ENCODE measurements at regions not wholly inside any gene's neighbourhood (a gene's known extent, or its start where the extent isn't known, plus 50 kb on each side); places are given as distances from the start of the nearest gene placed in this dataset.

- TF ChIP-seq SIN3A (IDR thresholded peaks at IDR 0.05; ENCODE audit: borderline replicate concordance, insufficient read depth, low read length), result no peak
- TF ChIP-seq FOXP2 (optimal IDR thresholded peaks at IDR 0.05; ENCODE audit: borderline replicate concordance, extremely low read depth, extremely low read length, insufficient read depth), result no peak
Measured at GRCh38 chr13:73549717-73550116, 490.9 kb downstream of the KLF5 start.

GRCh38 chr13:73548449-73548848, 489.6 kb downstream of the KLF5 start:
- TF ChIP-seq POLR2AphosphoS5 (IDR thresholded peaks at IDR 0.05; ENCODE audit: low read depth, low read length) (no peak), TAF1 (IDR thresholded peaks at IDR 0.05; ENCODE audit: borderline replicate concordance, insufficient read depth, low read length) (no peak), REST (IDR thresholded peaks at IDR 0.05; ENCODE audit: insufficient read depth in 1 of 2, low read depth in 2 of 2, low read length in 2 of 2) (no peak), SIN3A (IDR thresholded peaks at IDR 0.05; ENCODE audit: borderline replicate concordance, insufficient read depth, low read length) (no peak), FOXP2 (optimal IDR thresholded peaks at IDR 0.05; ENCODE audit: borderline replicate concordance, extremely low read depth, extremely low read length, insufficient read depth) (no peak)

- TF ChIP-seq TAF1 (IDR thresholded peaks at IDR 0.05; ENCODE audit: borderline replicate concordance, insufficient read depth, low read length) (no peak), POLR2AphosphoS5 (IDR thresholded peaks at IDR 0.05; ENCODE audit: low read depth, low read length) (no peak), SIN3A (IDR thresholded peaks at IDR 0.05; ENCODE audit: borderline replicate concordance, insufficient read depth, low read length) (no peak)
Measured at GRCh38 chr13:73547239-73547638, 488.4 kb downstream of the KLF5 start.

GRCh38 chr13:73544175-73544574, 485.4 kb downstream of the KLF5 start:
- no peak for TF ChIP-seq REST (IDR thresholded peaks at IDR 0.05; ENCODE audit: insufficient read depth in 1 of 2, low read depth in 2 of 2, low read length in 2 of 2)
- TF ChIP-seq SIN3A (IDR thresholded peaks at IDR 0.05; ENCODE audit: borderline replicate concordance, insufficient read depth, low read length), result no peak
- no peak for TF ChIP-seq POLR2AphosphoS5 (IDR thresholded peaks at IDR 0.05; ENCODE audit: low read depth, low read length)
- no peak for TF ChIP-seq FOXP2 (optimal IDR thresholded peaks at IDR 0.05; ENCODE audit: borderline replicate concordance, extremely low read depth, extremely low read length, insufficient read depth)
- no peak for TF ChIP-seq TAF1 (IDR thresholded peaks at IDR 0.05; ENCODE audit: borderline replicate concordance, insufficient read depth, low read length)

- no peak for TF ChIP-seq SIN3A (IDR thresholded peaks at IDR 0.05; ENCODE audit: borderline replicate concordance, insufficient read depth, low read length)
- no peak for TF ChIP-seq FOXP2 (optimal IDR thresholded peaks at IDR 0.05; ENCODE audit: borderline replicate concordance, extremely low read depth, extremely low read length, insufficient read depth)
- TF ChIP-seq REST (IDR thresholded peaks at IDR 0.05; ENCODE audit: insufficient read depth in 1 of 2, low read depth in 2 of 2, low read length in 2 of 2), result no peak
- TF ChIP-seq TAF1 (IDR thresholded peaks at IDR 0.05; ENCODE audit: borderline replicate concordance, insufficient read depth, low read length), result no peak
- TF ChIP-seq POLR2AphosphoS5 (IDR thresholded peaks at IDR 0.05; ENCODE audit: low read depth, low read length), result no peak
Measured at GRCh38 chr13:73542446-73542845, 483.6 kb downstream of the KLF5 start.

- TF ChIP-seq REST (IDR thresholded peaks at IDR 0.05; ENCODE audit: insufficient read depth in 1 of 2, low read depth in 2 of 2, low read length in 2 of 2) (no peak), SIN3A (IDR thresholded peaks at IDR 0.05; ENCODE audit: borderline replicate concordance, insufficient read depth, low read length) (no peak), TAF1 (IDR thresholded peaks at IDR 0.05; ENCODE audit: borderline replicate concordance, insufficient read depth, low read length) (no peak), FOXP2 (optimal IDR thresholded peaks at IDR 0.05; ENCODE audit: borderline replicate concordance, extremely low read depth, extremely low read length, insufficient read depth) (no peak), POLR2AphosphoS5 (IDR thresholded peaks at IDR 0.05; ENCODE audit: low read depth, low read length) (no peak)
Measured at GRCh38 chr13:73536865-73537264, 478.1 kb downstream of the KLF5 start.

Measured in PFSK-1 (cell line).